ENCODE measurements at regions not wholly inside any gene's neighbourhood (a gene's known extent, or its start where the extent isn't known, plus 50 kb on each side); places are given as distances from the start of the nearest gene placed in this dataset.

DNA sequence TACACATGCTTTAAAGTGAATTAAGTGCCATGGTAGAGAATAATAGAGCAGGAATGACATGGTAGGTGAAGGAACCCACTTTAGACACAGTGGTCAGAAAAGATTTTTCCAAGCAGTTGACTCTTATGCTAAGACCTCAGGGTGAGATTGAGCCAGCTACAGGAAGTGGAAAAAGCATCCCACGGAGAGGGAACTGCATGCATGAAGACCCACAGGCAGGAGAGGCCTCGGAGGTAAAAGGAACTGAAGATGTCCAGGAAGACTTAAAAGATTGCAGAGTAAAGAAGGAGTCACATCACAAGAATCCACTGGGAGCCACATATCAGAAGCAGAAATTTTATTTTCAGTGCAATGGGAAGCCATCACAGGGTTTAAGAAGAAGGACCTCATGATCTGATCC, 499.2 kb upstream of the FAM98A start:
- H3K4me3 ChIP-seq (ENCODE audit: low read depth, low read length), result no peak overlapping the region
- no peak for TF ChIP-seq CTCF (IDR thresholded peaks at IDR 0.05; ENCODE audit: insufficient read depth, low read length, severe bottlenecking)
- no peaks in the 10 kb centered on the region for H3K36me3 ChIP-seq (ENCODE audit: control insufficient read depth, insufficient read depth, low read length)
- H3K27me3 ChIP-seq (ENCODE audit: control insufficient read depth, insufficient read depth, low read length), result no peaks in the 10 kb centered on the region
- no peak for FAIRE-seq
- DNase-seq (ENCODE audit: low read depth), result no peak

DNA sequence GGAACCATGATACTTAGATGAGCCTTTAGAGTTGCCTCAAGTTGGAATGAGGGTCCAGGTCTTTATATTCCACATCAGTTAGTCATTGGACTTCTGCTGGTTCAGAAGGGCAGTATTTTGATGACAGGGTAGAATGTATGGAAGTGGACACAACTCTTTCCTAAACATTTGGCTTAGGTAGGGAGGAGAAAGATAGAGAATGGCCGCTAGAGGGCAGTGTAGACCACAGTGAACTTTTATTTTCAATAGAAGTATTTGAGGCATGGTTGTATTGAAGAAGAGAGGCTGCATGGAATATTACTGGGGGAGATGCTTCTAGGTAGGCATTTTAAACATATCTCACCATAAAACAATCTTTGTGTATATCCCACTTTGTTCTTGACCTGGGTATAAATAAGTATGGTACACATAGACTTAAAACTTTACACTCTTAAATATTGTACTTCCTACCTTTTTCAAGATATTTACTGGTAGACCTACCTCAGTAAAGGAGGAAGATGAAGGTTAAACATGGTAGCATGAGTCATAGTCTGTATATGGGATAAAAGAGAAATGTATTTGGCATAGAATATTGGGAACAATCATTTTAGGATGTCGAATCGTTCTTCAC, 497.6 kb upstream of the FAM98A start:
- no peaks in the 10 kb centered on the region for H3K36me3 ChIP-seq (ENCODE audit: control insufficient read depth, insufficient read depth, low read length)
- FAIRE-seq (no peak), DNase-seq (ENCODE audit: low read depth) (peak; percentile 60)
- no peak overlapping the region for H3K4me3 ChIP-seq (ENCODE audit: low read depth, low read length)
- peak; percentile 53 for TF ChIP-seq CTCF (IDR thresholded peaks at IDR 0.05; ENCODE audit: insufficient read depth, low read length, severe bottlenecking)
- no peaks in the 10 kb centered on the region for H3K27me3 ChIP-seq (ENCODE audit: control insufficient read depth, insufficient read depth, low read length)

DNA sequence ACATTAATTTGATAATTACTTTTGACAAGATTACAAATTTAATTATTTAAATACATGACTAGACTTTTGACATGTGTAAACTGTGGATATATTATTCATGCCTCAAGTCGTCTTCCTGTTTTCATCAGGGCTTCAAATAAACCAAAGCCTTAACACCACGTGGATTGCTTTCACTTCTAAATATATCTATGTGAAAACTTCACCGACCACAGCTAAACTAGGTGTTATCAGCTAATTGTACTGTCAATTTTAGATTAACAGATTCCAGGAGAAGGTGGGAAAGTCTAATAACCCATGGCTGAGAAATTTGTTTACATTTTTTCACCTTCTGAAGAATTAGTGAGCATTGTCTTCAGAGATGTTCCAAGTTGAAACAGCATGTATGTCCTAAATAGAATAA, 494.7 kb upstream of the FAM98A start:
- no peaks in the 10 kb centered on the region for H3K27me3 ChIP-seq (ENCODE audit: control insufficient read depth, insufficient read depth, low read length)
- H3K4me3 ChIP-seq (ENCODE audit: low read depth, low read length), result no peak overlapping the region
- TF ChIP-seq CTCF (IDR thresholded peaks at IDR 0.05; ENCODE audit: insufficient read depth, low read length, severe bottlenecking), result no peak
- H3K36me3 ChIP-seq (ENCODE audit: control insufficient read depth, insufficient read depth, low read length), result no peaks in the 10 kb centered on the region
- no peak for FAIRE-seq
- DNase-seq (ENCODE audit: low read depth), result no peak

GRCh38 chr2:34070196-34070595, 471.1 kb upstream of the FAM98A start:
- no peaks in the 10 kb centered on the region for H3K27me3 ChIP-seq (ENCODE audit: control insufficient read depth, insufficient read depth, low read length)
- no peak for TF ChIP-seq CTCF (IDR thresholded peaks at IDR 0.05; ENCODE audit: insufficient read depth, low read length, severe bottlenecking)
- FAIRE-seq, result no peak
- H3K36me3 ChIP-seq (ENCODE audit: control insufficient read depth, insufficient read depth, low read length), result no peaks in the 10 kb centered on the region
- DNase-seq (ENCODE audit: low read depth), result no peak
- H3K4me3 ChIP-seq (ENCODE audit: low read depth, low read length), result no peak overlapping the region

- DNase-seq (ENCODE audit: low read depth) (no peak), FAIRE-seq (no peak)
- no peaks in the 10 kb centered on the region for H3K27me3 ChIP-seq (ENCODE audit: control insufficient read depth, insufficient read depth, low read length)
- no peak overlapping the region for H3K4me3 ChIP-seq (ENCODE audit: low read depth, low read length)
- no peak for TF ChIP-seq CTCF (IDR thresholded peaks at IDR 0.05; ENCODE audit: insufficient read depth, low read length, severe bottlenecking)
- H3K36me3 ChIP-seq (ENCODE audit: control insufficient read depth, insufficient read depth, low read length), result no peaks in the 10 kb centered on the region
Measured at GRCh38 chr2:34069604-34070003, 470.5 kb upstream of the FAM98A start.

- FAIRE-seq (no peak), DNase-seq (ENCODE audit: low read depth) (no peak)
- no peak for TF ChIP-seq CTCF (IDR thresholded peaks at IDR 0.05; ENCODE audit: insufficient read depth, low read length, severe bottlenecking)
- H3K4me3 ChIP-seq (ENCODE audit: low read depth, low read length), result no peak overlapping the region
- H3K27me3 ChIP-seq (ENCODE audit: control insufficient read depth, insufficient read depth, low read length), result no peaks in the 10 kb centered on the region
- H3K36me3 ChIP-seq (ENCODE audit: control insufficient read depth, insufficient read depth, low read length), result no peaks in the 10 kb centered on the region
Measured at GRCh38 chr2:34050413-34050812, 451.3 kb upstream of the FAM98A start.
